ENCODE measurements at regions not wholly inside any gene's neighbourhood (a gene's known extent, or its start where the extent isn't known, plus 50 kb on each side); places are given as distances from the start of the nearest gene placed in this dataset.

- TF ChIP-seq ZBTB14 (CRISPR knock-in tag; IDR thresholded peaks at IDR 0.05): no peak
These were observed 53.9 kb upstream of the ERCC4 start (continued) for GRCh38 chr16:13866073-13866472.
